Gastrocnemius medialis (tissue), 4 donors: ENCODE measurements at regions not wholly inside any gene's neighbourhood (a gene's known extent, or its start where the extent isn't known, plus 50 kb on each side); places are given as distances from the start of the nearest gene placed in this dataset.

ENCODE experiments used
- ATAC-seq, 2 donors: fragments of 150-250 bp; one replicate each; pipeline ENCODE4 v1.9.1; 2016
- DNase-seq, 2 donors: peaks; one replicate each; pipeline ENCODE4 v3.0.0-alpha.2; 2019
- H3K27ac ChIP-seq, 4 donors: fragments of 200-600 bp; sonication (generic); 1 replicate in 1 of 4; 2 replicates in 3 of 4; pipeline ENCODE4 v1.5.1; 2016 to 2018; ENCODE audit warnings: mild to moderate bottlenecking in 2 of 4, moderate library complexity in 1 of 4
- H3K27me3 ChIP-seq, 3 donors: fragments of 200-600 bp; sonication (generic) in 2 of 3; 1 replicate in 1 of 3; 2 replicates in 2 of 3; pipeline versions ENCODE4 v1.5.1 to v1.6.0; 2016 to 2019; ENCODE audit warnings: mild to moderate bottlenecking in 1 of 3, moderate library complexity in 1 of 3
- H3K36me3 ChIP-seq, 2 donors: fragments of 200-600 bp; sonication (generic) in 1 of 2; one replicate each; pipeline ENCODE4 v1.5.1; 2017 to 2018
- H3K4me1 ChIP-seq, 2 donors: fragments of 200-600 bp; sonication (generic) in 1 of 2; one replicate each; pipeline ENCODE4 v1.5.1; 2016 to 2017; ENCODE audit warnings: mild to moderate bottlenecking in 2 of 2
- H3K4me3 ChIP-seq, 4 donors: fragments of 200-600 bp; sonication (generic) in 3 of 4; 1 replicate in 1 of 4; 2 replicates in 3 of 4; pipeline ENCODE4 v1.5.1; 2016 to 2019; ENCODE audit warnings: mild to moderate bottlenecking in 2 of 4
- H3K9me3 ChIP-seq, 3 donors: fragments of 200-600 bp; sonication (generic) in 2 of 3; 1 replicate in 1 of 3; 2 replicates in 2 of 3; pipeline ENCODE4 v1.5.1; 2016 to 2019
- CTCF ChIP-seq, 5 experiments: fragments of 450-650 bp in 3 of 5; fragments of 200-600 bp in 2 of 5; sonication (generic) in 2 of 5; IDR thresholded peaks in 4 of 5; conservative IDR thresholded peaks in 1 of 5; 1 replicate in 4 of 5; 2 replicates in 1 of 5; pipeline ENCODE4 v1.5.1; 2016 to 2019; ENCODE audit warnings: antibody characterized with exemption in 5 of 5, mild to moderate bottlenecking in 3 of 5, moderate library complexity in 3 of 5
- POLR2A ChIP-seq, 2 donors: fragments of 450-650 bp; IDR thresholded peaks; one replicate each; pipeline ENCODE4 v1.6.1; 2017; ENCODE audit warnings: antibody characterized with exemption in 2 of 2, mild to moderate bottlenecking in 2 of 2, moderate library complexity in 2 of 2
- in situ Hi-C, 4 donors: fragments of 200-750 bp; cut with MboI; loops; one replicate each; pipeline versions ENCODE4 v1.15.0 to v1.8.0; 2017; ENCODE audit warnings: low sequenced_read_pairs in 4 of 4
- intact Hi-C: fragments of 100-400 bp; cut with DNase I; formaldehyde crosslinking; loops from one replicate; pipeline ENCODE4 v1.15.1; 2023; ENCODE audit warnings: low total_unique reads

GRCh38 chr6:134727081-134727480 lies 222.8 kb downstream of the ALDH8A1 start:
- Histone ChIP-seq H3K27me3 (no peaks in the 10 kb centered on the region), H3K4me3 (no peak overlapping the region), H3K27ac (no peak overlapping the region), H3K9me3 (no peaks in the 10 kb centered on the region), H3K36me3 (no peaks in the 10 kb centered on the region), H3K4me1 (peaks cover 0 to 16% of the 10 kb centered on the region in 2 donors)
- no peak for DNase-seq
- intact Hi-C loops (no loop called here), in situ Hi-C loops (no loop called here)
- TF ChIP-seq CTCF (IDR thresholded peaks at IDR 0.05 in 4 of 5, conservative IDR thresholded peaks at IDR 0.05 in 1 of 5) (no peak), POLR2A (IDR thresholded peaks at IDR 0.05) (no peak)
- no peak for ATAC-seq

- Histone ChIP-seq H3K27me3 (no peaks in the 10 kb centered on the region), H3K9me3 (no peaks in the 10 kb centered on the region), H3K36me3 (no peaks in the 10 kb centered on the region), H3K4me3 (no peak overlapping the region), H3K27ac (no peak overlapping the region), H3K4me1 (peaks cover 0 to 24% of the 10 kb centered on the region in 2 donors)
- intact Hi-C loops (no loop called here), in situ Hi-C loops (no loop called here)
- TF ChIP-seq POLR2A (IDR thresholded peaks at IDR 0.05) (no peak), CTCF (IDR thresholded peaks at IDR 0.05 in 4 of 5, conservative IDR thresholded peaks at IDR 0.05 in 1 of 5) (no peak)
- DNase-seq (no peak), ATAC-seq (no peak)
Measured at GRCh38 chr6:134725590-134725989, 224.3 kb downstream of the ALDH8A1 start.

GRCh38 chr6:134724771-134725340 lies 225.0 kb downstream of the ALDH8A1 start:
- no peak overlapping the region for H3K27ac ChIP-seq
- intact Hi-C loops = no loop called here

GRCh38 chr6:134723081-134723871 lies 226.6 kb downstream of the ALDH8A1 start:
- DNase-seq (no peak), ATAC-seq (no peak)
- no peak overlapping the region for H3K27ac ChIP-seq
- H3K9me3 ChIP-seq = no peaks in the 10 kb centered on the region
- intact Hi-C loops = no loop called here
- no peaks in the 10 kb centered on the region for H3K27me3 ChIP-seq
- in situ Hi-C loops = no loop called here
- peaks cover 8 to 30% of the 10 kb centered on the region in 2 donors for H3K4me1 ChIP-seq
- TF ChIP-seq CTCF (IDR thresholded peaks at IDR 0.05 in 4 of 5, conservative IDR thresholded peaks at IDR 0.05 in 1 of 5) = no peak
- no peak for TF ChIP-seq POLR2A (IDR thresholded peaks at IDR 0.05)
- H3K36me3 ChIP-seq = no peaks in the 10 kb centered on the region
- H3K4me3 ChIP-seq = no peak overlapping the region

More at GRCh38 chr6:134724771-134725340, 225.0 kb downstream of the ALDH8A1 start:
- ATAC-seq (no peak), DNase-seq (no peak)
- Histone ChIP-seq H3K9me3 (no peaks in the 10 kb centered on the region), H3K4me1 (peaks cover 2 to 25% of the 10 kb centered on the region in 2 donors), H3K36me3 (no peaks in the 10 kb centered on the region), H3K4me3 (no peak overlapping the region), H3K27me3 (no peaks in the 10 kb centered on the region)
- in situ Hi-C loops = no loop called here
- TF ChIP-seq POLR2A (IDR thresholded peaks at IDR 0.05) (no peak), CTCF (IDR thresholded peaks at IDR 0.05 in 4 of 5, conservative IDR thresholded peaks at IDR 0.05 in 1 of 5) (no peak)
